A549 (cell line): ENCODE measurements at regions not wholly inside any gene's neighbourhood (a gene's known extent, or its start where the extent isn't known, plus 50 kb on each side); places are given as distances from the start of the nearest gene placed in this dataset.

Experiments
- ATAC-seq, 2 experiments: fragments of 200-7000 bp in 1 of 2; fragments of >200 bp in 1 of 2; cut with Nextera tagmentation in 1 of 2; cut with Tn5 transposase in 1 of 2; 3 replicates each; pipeline versions ENCODE4 v1.8.0 to v1.9.1; 2018 to 2020; ENCODE audit warnings: mild to moderate bottlenecking in 1 of 2, moderate library complexity in 1 of 2
- CTCF ChIA-PET: fragments of 300-600 bp; sonication (Branson Sonifier 250); formaldehyde crosslinking; extraction: SDS; loops from one replicate; lab custom pipeline; 2021; ENCODE audit warnings: antibody characterized with exemption, inconsistent platforms; lab: Yijun Ruan, JAX
- POLR2A ChIA-PET: fragments of 350-600 bp; formaldehyde crosslinking; extraction: SDS; loops from one replicate; lab custom pipeline; 2021; ENCODE audit warnings: antibody characterized with exemption, inconsistent platforms; lab: Yijun Ruan, JAX
- DNase-seq, 2 experiments: peaks; one replicate each; pipeline versions ENCODE4 v3.0.0 to v3.0.0-alpha.2; 2011 to 2016; ENCODE audit warnings: low read depth in 1 of 2, low spot score in 1 of 2
- FAIRE-seq: peaks from 2 replicates; lab custom pipeline; 2011; peaks lifted over from hg19 to GRCh38; lab: Jason Lieb, UNC
- H3K27ac ChIP-seq, 2 experiments: fragments of >200 bp; sonication (Bioruptor Twin); formaldehyde crosslinking; 3 replicates each; pipeline ENCODE4 v1.5.1; 2016 to 2017
- H3K4me1 ChIP-seq: fragments of >200 bp; sonication (Bioruptor Twin); formaldehyde crosslinking; 3 replicates; pipeline ENCODE4 v1.6.1; 2016
- H3K4me2 ChIP-seq: fragments of >200 bp; sonication (Bioruptor Twin); formaldehyde crosslinking; 3 replicates; pipeline ENCODE4 v1.6.1; 2016
- H3K4me3 ChIP-seq: fragments of >200 bp; sonication (Bioruptor Twin); formaldehyde crosslinking; 3 replicates; pipeline ENCODE4 v1.5.1; 2016
- H3K9me3 ChIP-seq: fragments of >200 bp; sonication (Bioruptor Twin); formaldehyde crosslinking; 3 replicates; pipeline ENCODE4 v1.6.1; 2016
- CBX2 ChIP-seq: fragments of 200-600 bp; sonication (generic); IDR thresholded peaks from 2 replicates; pipeline ENCODE4 v1.6.1; 2016; ENCODE audit warnings: low read depth, mild to moderate bottlenecking, borderline replicate concordance
- HDAC2 ChIP-seq: fragments of 200-600 bp; sonication (generic); IDR thresholded peaks from 2 replicates; pipeline ENCODE4 v1.6.1; 2016
- HOXA7 ChIP-seq: fragments of 250-450 bp; sonication (Bioruptor Pico); IDR thresholded peaks from 2 replicates; pipeline ENCODE4 v1.5.0; 2020; ENCODE audit warnings: mild to moderate bottlenecking, moderate library complexity
- MAFK ChIP-seq: fragments of 450-650 bp; IDR thresholded peaks from 2 replicates; pipeline ENCODE4 v1.6.1; 2014; ENCODE audit not compliant: partially characterized antibody
- MYC ChIP-seq: IDR thresholded peaks from 2 replicates; pipeline ENCODE4 v1.6.1; 2012; ENCODE audit warnings: mild to moderate bottlenecking, inconsistent platforms, low read length, improper control_type of control experiment, borderline replicate concordance
- NFE2L2 ChIP-seq: fragments of 150-350 bp; conservative IDR thresholded peaks from 2 replicates; pipeline ENCODE4 v1.6.1; 2014; ENCODE audit warnings: low read length
- PHF8 ChIP-seq: fragments of 200-600 bp; sonication (generic); IDR thresholded peaks from 2 replicates; pipeline ENCODE4 v1.6.1; 2016; ENCODE audit warnings: low read depth, mild to moderate bottlenecking, antibody characterized with exemption, moderate library complexity, borderline replicate concordance
- POLR2A ChIP-seq: IDR thresholded peaks from 2 replicates; pipeline ENCODE4 v1.6.1; 2012; ENCODE audit warnings: mild to moderate bottlenecking, low read length
- POLR2AphosphoS2 ChIP-seq: conservative IDR thresholded peaks from 2 replicates; pipeline ENCODE4 v1.6.1; 2012; ENCODE audit warnings: low read length, improper control_type of control experiment, inconsistent platforms
- RAD21 ChIP-seq, 2 experiments: fragments of >200 bp in 1 of 2; sonication (Bioruptor Twin) in 1 of 2; formaldehyde crosslinking in 1 of 2; IDR thresholded peaks in 1 of 2; conservative IDR thresholded peaks in 1 of 2; 2 replicates in 1 of 2; 3 replicates in 1 of 2; pipeline ENCODE4 v1.6.1; 2012 to 2018; ENCODE audit warnings: inconsistent platforms in 1 of 2
- RARB ChIP-seq: fragments of 250-450 bp; sonication (Bioruptor Pico); IDR thresholded peaks from 2 replicates; pipeline ENCODE4 v1.8.0; 2021; ENCODE audit warnings: mild to moderate bottlenecking, moderate library complexity
- RCOR1 ChIP-seq: fragments of 150-350 bp; IDR thresholded peaks from 2 replicates; pipeline ENCODE4 v1.6.1; 2014; ENCODE audit warnings: antibody characterized with exemption, low read length, low read depth
- RFX5 ChIP-seq: fragments of 450-650 bp; IDR thresholded peaks from 2 replicates; pipeline ENCODE4 v1.7.1; 2014; ENCODE audit warnings: antibody characterized with exemption, mild to moderate bottlenecking, moderate library complexity
- SMC3 ChIP-seq: fragments of >200 bp; sonication (Bioruptor Twin); formaldehyde crosslinking; IDR thresholded peaks from 3 replicates; pipeline ENCODE4 v1.6.1; 2018; ENCODE audit warnings: inconsistent platforms
- SREBF2 ChIP-seq: fragments of 450-650 bp; IDR thresholded peaks from 2 replicates; pipeline ENCODE4 v1.6.1; 2014; ENCODE audit warnings: mild to moderate bottlenecking, moderate library complexity
- ZFP36 ChIP-seq: fragments of 450-650 bp; IDR thresholded peaks from 2 replicates; pipeline ENCODE4 v1.6.1; 2014; ENCODE audit warnings: borderline replicate concordance; ENCODE audit not compliant: partially characterized antibody
- ZNF302 ChIP-seq: fragments of 250-450 bp; sonication (Bioruptor Pico); IDR thresholded peaks from 2 replicates; pipeline ENCODE4 v1.9.0; 2021; ENCODE audit warnings: inconsistent platforms, mild to moderate bottlenecking, moderate library complexity
- WGBS: methylation state at CpG from one replicate; pipeline ENCODE4 v1.1.6; 2017; ENCODE audit errors: missing lambda C conversion rate; 5-methylcytosine and 5-hydroxymethylcytosine counted together
- TF ChIP-seq, protein P1 (sequence below): IDR thresholded peaks from 2 replicates; pipeline ENCODE4 v1.6.1; 2012
- TF ChIP-seq, protein P2 (sequence below): fragments of >200 bp; sonication (Bioruptor Twin); formaldehyde crosslinking; IDR thresholded peaks from 3 replicates; pipeline ENCODE4 v1.5.1; 2016
- TF ChIP-seq, protein P3 (sequence below): IDR thresholded peaks from 2 replicates; pipeline ENCODE4 v1.6.1; 2012

DNA sequence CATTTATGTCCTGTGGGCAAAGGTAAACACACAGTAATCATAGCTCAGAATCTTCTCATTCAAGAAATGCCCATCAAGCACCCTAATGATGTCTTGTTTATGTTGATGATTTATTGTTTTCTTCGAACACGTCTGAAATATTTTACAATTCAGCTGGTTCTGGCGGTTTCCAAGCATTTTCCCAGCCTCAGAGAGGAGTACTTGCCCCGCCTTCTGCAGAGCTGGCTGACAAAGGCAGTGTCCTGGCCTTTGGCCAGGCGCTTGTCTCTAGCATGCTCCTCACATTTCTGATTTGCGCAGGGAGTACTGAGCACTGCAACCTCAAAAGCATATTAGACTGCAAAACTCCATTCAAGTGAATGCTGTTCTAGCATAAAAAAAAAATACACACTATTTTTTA is 314.2 kb upstream of the GNAI1 start (continued):
- TF ChIP-seq, protein P1, sequence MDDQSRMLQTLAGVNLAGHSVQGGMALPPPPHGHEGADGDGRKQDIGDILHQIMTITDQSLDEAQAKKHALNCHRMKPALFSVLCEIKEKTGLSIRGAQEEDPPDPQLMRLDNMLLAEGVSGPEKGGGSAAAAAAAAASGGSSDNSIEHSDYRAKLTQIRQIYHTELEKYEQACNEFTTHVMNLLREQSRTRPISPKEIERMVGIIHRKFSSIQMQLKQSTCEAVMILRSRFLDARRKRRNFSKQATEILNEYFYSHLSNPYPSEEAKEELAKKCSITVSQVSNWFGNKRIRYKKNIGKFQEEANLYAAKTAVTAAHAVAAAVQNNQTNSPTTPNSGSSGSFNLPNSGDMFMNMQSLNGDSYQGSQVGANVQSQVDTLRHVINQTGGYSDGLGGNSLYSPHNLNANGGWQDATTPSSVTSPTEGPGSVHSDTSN: no peak
- no peak for TF ChIP-seq RAD21 (conservative IDR thresholded peaks at IDR 0.05 in 1 of 2, IDR thresholded peaks at IDR 0.05 in 1 of 2)
- no peak for TF ChIP-seq CBX2
- no peak for TF ChIP-seq SREBF2
- no peak for TF ChIP-seq HOXA7 (CRISPR knock-in tag)
- TF ChIP-seq ZFP36: no peak

DNA sequence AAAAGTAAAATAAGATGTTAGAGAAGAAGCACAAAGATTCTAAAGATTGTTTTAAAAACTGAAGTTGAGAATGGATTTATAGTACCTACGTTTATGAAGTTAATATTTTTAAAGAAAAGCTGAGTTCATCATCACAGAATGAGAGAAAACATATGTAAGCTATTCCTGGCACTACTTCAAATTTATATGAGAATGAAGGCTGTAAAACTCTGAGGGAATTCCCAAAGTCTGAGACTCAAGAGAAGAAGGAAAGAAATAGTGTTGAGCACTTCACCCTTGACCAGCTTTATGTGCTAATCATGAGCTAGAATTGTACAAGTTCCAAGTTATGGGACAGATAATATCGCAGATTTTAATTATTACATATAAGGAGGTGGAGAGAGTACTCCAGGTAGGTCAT is 323.7 kb upstream of the GNAI1 start:
- no peaks in the 10 kb centered on the region for H3K9me3 ChIP-seq
- ChIA-PET CTCF (interaction anchor here (0.7 kb wide), 1 partner anchor 183 kb away, joined by 3 read pairs; no protein-coding TSS in a partner anchor), POLR2A (no interaction called here)
- H3K4me1 ChIP-seq: no peaks in the 10 kb centered on the region
- H3K4me2 ChIP-seq: no peak overlapping the region
- no peak for TF ChIP-seq HOXA7 (CRISPR knock-in tag)
- TF ChIP-seq, protein P2, sequence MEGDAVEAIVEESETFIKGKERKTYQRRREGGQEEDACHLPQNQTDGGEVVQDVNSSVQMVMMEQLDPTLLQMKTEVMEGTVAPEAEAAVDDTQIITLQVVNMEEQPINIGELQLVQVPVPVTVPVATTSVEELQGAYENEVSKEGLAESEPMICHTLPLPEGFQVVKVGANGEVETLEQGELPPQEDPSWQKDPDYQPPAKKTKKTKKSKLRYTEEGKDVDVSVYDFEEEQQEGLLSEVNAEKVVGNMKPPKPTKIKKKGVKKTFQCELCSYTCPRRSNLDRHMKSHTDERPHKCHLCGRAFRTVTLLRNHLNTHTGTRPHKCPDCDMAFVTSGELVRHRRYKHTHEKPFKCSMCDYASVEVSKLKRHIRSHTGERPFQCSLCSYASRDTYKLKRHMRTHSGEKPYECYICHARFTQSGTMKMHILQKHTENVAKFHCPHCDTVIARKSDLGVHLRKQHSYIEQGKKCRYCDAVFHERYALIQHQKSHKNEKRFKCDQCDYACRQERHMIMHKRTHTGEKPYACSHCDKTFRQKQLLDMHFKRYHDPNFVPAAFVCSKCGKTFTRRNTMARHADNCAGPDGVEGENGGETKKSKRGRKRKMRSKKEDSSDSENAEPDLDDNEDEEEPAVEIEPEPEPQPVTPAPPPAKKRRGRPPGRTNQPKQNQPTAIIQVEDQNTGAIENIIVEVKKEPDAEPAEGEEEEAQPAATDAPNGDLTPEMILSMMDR: no peak
- TF ChIP-seq, protein P3, sequence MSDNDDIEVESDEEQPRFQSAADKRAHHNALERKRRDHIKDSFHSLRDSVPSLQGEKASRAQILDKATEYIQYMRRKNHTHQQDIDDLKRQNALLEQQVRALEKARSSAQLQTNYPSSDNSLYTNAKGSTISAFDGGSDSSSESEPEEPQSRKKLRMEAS: no peak
- FAIRE-seq (no peak), DNase-seq (no peak), ATAC-seq (no peak)
- no peak overlapping the region for H3K4me3 ChIP-seq
- WGBS: 61% methylated on average over 2 of the region's 2 CpGs
- H3K27ac ChIP-seq: no peak overlapping the region

DNA sequence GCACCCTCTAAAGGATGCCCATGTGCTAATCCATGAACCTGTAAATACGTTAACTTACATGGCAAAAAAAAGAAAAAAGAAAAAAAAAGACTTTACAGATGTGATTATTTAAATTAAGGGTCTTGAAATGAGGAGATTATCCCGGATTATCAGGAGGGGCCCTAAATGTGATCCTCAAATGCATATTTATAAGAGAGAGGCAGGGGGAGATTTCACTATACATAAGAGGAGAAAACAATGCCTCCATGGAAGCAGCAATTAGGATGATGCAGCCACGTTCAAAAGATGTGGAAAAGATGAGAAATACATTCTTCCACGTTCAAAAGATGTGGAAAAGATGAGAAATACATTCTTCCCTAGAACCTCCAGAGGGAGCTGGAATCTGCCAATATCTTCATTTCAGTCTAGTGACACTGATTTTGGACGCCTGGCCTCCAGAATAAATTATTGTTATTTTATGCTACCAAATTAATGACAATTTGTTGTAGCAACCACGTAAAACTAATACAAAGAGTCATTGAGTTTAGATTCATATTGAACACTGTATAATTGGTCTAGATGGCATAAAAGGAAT is 328.4 kb upstream of the GNAI1 start:
- CTCF ChIA-PET: interaction anchor here (0.7 to 2.1 kb wide), 6 partner anchors 8 to 254 kb away, joined by 3 to 8 read pairs (median 3); no protein-coding TSS in a partner anchor
- 26% methylated on average over 6 of the region's 6 CpGs for WGBS
- ATAC-seq: peak; percentile 43 to 53; a peak in 3 of 6 replicates

DNA sequence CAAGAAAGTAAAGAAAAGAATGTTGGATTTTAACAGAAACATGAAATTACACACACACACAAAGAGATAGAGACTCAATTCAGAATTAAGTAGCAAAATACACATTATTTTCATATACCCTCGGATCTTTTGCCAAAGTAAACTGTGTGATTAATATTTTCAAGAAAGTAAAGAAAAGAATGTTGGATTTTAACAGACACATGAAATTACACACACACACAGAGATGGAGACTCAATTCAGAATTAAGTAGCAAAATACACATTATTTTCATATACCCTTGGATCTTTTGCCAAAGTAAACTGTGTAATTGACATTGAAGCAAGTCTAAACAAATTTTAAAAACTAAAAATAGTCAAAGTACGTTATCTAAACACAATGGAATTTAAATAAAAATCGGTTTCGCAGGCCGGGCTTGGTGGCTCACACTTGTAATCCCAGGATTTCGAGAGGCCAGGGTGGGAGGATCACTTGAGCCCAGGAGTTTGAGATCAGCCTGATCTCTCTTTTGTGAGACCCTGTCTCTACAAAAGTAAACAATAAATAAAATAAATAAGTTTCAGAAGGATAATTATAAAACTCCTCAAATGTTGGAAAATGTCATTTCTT is 337.3 kb upstream of the MAGI2 start:
- Histone ChIP-seq H3K27ac (no peak overlapping the region), H3K4me2 (no peak overlapping the region), H3K4me1 (no peaks in the 10 kb centered on the region), H3K9me3 (no peaks in the 10 kb centered on the region), H3K4me3 (no peak overlapping the region)
- FAIRE-seq (no peak), DNase-seq (no peak), ATAC-seq (no peak)
- WGBS: 22% methylated on average over 6 of the region's 6 CpGs
- ChIA-PET POLR2A (no interaction called here), CTCF (no interaction called here)
- TF ChIP-seq NFE2L2 (no peak), PHF8 (no peak), RFX5 (no peak), ZNF302 (CRISPR knock-in tag) (no peak), RARB (CRISPR knock-in tag) (no peak), POLR2A (no peak), RCOR1 (no peak), HDAC2 (no peak), POLR2AphosphoS2 (no peak), MAFK (no peak)
- TF ChIP-seq, protein P2: no peak

More for the DNA sequence above, 328.4 kb upstream of the GNAI1 start:
- H3K4me2 ChIP-seq: no peak overlapping the region
- peak in 1 of 2 experiments; percentile 14 for DNase-seq
- H3K4me1 ChIP-seq: no peaks in the 10 kb centered on the region
- no peak overlapping the region for H3K4me3 ChIP-seq
- no peak overlapping the region for H3K27ac ChIP-seq
- FAIRE-seq: no peak
- POLR2A ChIA-PET: no interaction called here
- peak; percentile 42; the same call in 1 of the 3 replicates for TF ChIP-seq SMC3
- TF ChIP-seq, protein P2: peak; percentile 44
- peak; percentile 56 to 58; a peak in 4 of 5 replicates for TF ChIP-seq RAD21 (conservative IDR thresholded peaks at IDR 0.05 in 1 of 2, IDR thresholded peaks at IDR 0.05 in 1 of 2)
- TF ChIP-seq MYC: no peak
- no peaks in the 10 kb centered on the region for H3K9me3 ChIP-seq
